ENCODE measurements at regions not wholly inside any gene's neighbourhood (a gene's known extent, or its start where the extent isn't known, plus 50 kb on each side); places are given as distances from the start of the nearest gene placed in this dataset.

DNA sequence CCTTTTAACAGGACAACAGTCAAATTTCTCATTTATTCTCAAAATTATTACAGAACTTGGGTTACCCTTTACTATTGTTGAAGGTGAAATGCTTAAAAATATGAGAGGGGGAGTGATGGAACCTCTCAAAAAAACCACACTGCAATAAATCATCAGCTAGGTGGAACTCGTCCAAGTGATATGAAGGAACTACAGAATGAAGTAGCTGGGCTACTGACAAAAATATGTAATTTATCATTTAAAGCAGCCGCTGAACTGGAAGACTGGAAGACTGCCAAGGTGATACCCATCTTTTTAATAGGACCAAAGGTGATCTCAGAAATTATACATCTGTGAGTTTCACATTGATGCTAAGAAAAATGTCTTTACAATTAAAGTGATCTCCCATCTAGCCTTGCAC, 597.7 kb upstream of the TENM3 start:
- TF ChIP-seq, protein P1, sequence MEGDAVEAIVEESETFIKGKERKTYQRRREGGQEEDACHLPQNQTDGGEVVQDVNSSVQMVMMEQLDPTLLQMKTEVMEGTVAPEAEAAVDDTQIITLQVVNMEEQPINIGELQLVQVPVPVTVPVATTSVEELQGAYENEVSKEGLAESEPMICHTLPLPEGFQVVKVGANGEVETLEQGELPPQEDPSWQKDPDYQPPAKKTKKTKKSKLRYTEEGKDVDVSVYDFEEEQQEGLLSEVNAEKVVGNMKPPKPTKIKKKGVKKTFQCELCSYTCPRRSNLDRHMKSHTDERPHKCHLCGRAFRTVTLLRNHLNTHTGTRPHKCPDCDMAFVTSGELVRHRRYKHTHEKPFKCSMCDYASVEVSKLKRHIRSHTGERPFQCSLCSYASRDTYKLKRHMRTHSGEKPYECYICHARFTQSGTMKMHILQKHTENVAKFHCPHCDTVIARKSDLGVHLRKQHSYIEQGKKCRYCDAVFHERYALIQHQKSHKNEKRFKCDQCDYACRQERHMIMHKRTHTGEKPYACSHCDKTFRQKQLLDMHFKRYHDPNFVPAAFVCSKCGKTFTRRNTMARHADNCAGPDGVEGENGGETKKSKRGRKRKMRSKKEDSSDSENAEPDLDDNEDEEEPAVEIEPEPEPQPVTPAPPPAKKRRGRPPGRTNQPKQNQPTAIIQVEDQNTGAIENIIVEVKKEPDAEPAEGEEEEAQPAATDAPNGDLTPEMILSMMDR (IDR thresholded peaks at IDR 0.05) = no peak
- no peak for TF ChIP-seq POLR2A (IDR thresholded peaks at IDR 0.05)
